Epithelial cell of proximal tubule (primary cell): ENCODE measurements at regions not wholly inside any gene's neighbourhood (a gene's known extent, or its start where the extent isn't known, plus 50 kb on each side); places are given as distances from the start of the nearest gene placed in this dataset.

Experiments
- DNase-seq: peaks from one replicate; pipeline ENCODE4 v3.0.0-alpha.2; 2011; ENCODE audit warnings: low read depth
- H3K4me3 ChIP-seq: 2 replicates; pipeline ENCODE4 v1.5.1; 2011; ENCODE audit warnings: low read depth, mild to moderate bottlenecking, low read length
- TF ChIP-seq, protein P1 (sequence below): conservative IDR thresholded peaks from 2 replicates; pipeline ENCODE4 v1.5.1; 2012; ENCODE audit warnings: low read depth, mild to moderate bottlenecking, low read length

DNA sequence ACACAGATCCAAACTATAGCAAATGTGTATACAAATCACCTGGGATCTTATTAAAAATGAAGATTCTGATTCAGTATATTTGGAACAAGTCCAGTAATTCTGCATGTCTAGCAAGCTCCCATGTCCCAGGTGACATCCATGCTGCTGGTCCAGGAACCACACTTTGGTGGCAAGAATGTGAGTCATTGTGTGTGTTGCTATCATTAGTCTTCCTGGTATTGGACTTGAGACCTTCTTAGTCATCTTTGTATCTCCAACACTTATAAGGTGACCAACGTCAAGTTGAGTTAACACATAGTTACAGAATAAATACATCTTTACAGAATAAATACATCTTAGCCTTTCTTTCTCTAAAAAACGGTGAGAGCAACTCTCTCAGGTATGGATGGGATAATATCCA, 107.9 kb upstream of the NDUFV2 start:
- no peak overlapping the region for H3K4me3 ChIP-seq
- TF ChIP-seq, protein P1, sequence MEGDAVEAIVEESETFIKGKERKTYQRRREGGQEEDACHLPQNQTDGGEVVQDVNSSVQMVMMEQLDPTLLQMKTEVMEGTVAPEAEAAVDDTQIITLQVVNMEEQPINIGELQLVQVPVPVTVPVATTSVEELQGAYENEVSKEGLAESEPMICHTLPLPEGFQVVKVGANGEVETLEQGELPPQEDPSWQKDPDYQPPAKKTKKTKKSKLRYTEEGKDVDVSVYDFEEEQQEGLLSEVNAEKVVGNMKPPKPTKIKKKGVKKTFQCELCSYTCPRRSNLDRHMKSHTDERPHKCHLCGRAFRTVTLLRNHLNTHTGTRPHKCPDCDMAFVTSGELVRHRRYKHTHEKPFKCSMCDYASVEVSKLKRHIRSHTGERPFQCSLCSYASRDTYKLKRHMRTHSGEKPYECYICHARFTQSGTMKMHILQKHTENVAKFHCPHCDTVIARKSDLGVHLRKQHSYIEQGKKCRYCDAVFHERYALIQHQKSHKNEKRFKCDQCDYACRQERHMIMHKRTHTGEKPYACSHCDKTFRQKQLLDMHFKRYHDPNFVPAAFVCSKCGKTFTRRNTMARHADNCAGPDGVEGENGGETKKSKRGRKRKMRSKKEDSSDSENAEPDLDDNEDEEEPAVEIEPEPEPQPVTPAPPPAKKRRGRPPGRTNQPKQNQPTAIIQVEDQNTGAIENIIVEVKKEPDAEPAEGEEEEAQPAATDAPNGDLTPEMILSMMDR, result no peak
- DNase-seq, result no peak

DNA sequence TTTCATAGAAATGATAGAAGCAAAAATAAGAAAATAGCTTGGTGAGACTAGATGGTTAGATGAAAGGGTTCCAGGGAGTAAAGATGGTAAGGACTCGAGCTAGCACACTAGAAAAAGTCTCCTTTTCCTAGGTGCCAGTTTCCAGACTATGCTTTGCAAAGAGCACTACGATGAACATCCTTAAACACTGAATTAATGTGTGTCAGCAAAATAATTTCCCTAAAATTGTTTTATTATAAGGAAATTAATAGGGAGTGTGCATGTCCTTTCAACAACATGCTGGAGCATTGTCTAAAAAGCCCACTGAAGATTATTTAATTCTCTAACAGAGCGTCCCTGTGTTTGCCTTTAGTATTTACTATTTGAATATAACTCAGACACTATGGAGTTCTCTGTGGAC, 107.4 kb upstream of the NDUFV2 start:
- no peak overlapping the region for H3K4me3 ChIP-seq
- no peak for DNase-seq
- TF ChIP-seq, protein P1, result no peak

DNA sequence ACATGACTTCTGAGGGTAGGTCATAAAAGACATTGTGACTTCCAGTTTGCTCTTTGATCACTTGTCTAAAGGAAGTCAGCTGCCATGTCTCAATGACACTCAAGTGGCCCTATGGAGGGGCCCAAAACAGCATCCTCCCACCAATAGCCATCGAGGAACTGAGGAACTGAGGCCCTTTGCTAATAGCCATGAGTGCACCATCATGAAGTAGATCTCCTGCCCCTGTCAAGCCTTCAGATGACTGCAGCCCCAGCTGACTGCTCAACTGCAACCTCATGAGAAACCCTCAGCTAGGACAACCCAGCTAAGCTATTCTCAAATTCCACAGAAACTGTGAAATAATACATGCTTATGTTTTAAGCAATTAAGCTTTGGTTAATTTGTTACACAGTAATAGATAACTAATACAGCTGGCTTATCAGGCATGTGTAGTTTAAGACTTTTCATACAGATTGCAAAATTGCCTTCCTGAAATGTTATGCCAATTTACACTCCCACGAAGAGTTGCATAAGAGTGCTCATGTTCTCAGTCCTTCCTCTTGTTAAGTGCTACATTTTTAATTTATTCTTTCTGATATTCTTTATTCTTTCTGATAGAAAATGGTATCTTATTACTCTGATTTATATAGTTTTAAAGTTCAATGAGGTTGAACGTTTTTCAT, 105.6 kb upstream of the NDUFV2 start:
- DNase-seq, result no peak
- TF ChIP-seq, protein P1, result no peak

DNA sequence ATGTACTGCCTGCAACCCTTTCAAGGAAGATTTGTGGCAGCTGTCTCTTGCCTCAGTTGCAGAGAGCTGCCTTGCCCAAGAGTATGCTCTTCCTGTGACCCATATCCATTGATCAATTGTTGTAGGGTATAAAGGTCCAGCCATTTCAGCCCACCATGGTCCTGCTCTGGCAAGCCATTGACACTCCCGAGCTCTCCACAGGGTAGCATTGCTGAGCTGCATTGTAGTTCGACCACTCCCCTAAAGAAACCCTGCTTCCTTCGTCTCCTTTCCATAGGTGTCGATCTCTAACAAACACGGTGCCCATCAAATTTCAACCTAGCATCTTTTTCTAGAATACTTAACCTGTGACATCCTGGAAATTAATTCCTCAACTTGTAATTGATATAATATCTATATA, 104.9 kb upstream of the NDUFV2 start:
- DNase-seq, result no peak
- H3K4me3 ChIP-seq, result no peak overlapping the region
- TF ChIP-seq, protein P1, result no peak

More for the DNA sequence above, 105.6 kb upstream of the NDUFV2 start:
- no peak overlapping the region for H3K4me3 ChIP-seq

DNA sequence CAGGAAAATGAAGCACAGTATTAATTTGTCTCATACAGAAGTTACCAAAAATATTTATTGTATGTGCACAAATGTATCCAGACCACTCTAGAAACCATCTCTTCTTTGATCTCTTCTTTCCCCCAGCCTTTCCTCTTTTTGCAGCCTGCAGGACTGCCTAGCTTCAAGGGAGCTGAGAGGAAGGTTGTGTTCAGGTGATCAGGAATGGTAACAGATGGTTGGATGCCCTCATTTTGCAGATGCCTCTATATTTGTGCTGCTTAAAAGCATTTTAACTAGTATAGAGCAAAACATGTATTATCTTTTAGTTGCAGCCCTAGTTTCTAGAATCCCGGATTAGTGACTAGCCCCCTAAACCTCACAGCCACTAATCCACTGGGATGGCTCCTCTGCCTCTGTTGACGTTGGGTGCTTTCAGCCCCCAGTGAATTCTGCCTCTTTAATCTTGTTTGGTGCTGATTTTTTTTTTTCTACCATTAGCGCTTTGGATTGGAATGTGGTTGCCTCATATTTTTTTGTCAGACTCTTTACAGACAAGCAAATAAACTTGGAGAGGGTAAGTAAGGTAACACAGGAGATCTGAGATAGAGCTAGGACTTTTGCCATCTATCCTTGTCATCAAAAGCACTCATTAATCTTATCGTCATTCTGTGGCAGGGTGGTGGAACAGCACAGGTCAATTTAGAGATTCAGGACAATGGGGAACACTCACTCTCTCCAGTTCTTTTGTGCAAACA, 103.8 kb upstream of the NDUFV2 start:
- no peak for DNase-seq
- no peak overlapping the region for H3K4me3 ChIP-seq
- TF ChIP-seq, protein P1, result no peak

DNA sequence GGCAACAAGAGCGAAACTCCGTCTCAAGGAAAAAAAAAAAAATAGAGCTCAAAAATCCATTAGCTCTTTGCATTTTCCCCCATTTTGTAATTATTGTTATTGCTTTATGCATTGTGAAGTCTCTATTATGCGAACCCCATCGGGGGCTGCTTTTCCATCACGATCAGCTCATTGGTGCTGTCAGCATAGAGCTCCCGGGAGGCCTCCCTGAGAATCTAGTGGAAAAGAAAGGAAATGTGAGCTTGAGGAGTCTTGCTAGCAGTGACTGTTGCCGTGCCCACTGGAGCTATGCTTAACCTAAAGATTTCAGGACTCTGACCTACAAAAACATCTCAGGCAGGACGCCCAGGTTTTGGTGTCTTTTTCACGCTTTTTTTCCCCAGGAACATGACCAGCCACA, 102.6 kb upstream of the NDUFV2 start:
- no peak overlapping the region for H3K4me3 ChIP-seq
- TF ChIP-seq, protein P1, result no peak

DNA sequence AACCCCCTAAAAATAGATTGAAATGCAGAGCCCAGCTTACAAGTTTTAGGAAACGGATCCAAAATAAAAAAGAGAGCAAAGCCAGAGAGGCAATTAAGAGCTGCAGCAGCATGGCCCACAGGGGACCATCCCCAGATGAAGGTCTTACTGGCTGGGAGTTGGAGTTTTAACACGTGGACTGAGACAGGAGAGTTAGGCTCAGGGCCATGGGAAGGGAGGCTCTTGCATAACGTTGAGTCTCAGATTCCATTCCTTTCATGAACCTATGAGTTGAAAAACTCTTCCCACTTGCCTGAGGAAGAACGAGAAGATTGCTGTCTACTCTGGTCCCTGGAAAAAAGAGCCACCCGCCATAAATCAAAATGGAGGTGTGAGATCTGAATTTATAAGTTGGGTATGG, 101.8 kb upstream of the NDUFV2 start:
- TF ChIP-seq, protein P1, result no peak
- DNase-seq, result no peak
- H3K4me3 ChIP-seq, result no peak overlapping the region

More for the DNA sequence above, 102.6 kb upstream of the NDUFV2 start:
- DNase-seq, result no peak
